NCI-H2029 treated with DMSO at 0.1 percent for 48 hours (cell line): ENCODE measurements at regions not wholly inside any gene's neighbourhood (a gene's known extent, or its start where the extent isn't known, plus 50 kb on each side); places are given as distances from the start of the nearest gene placed in this dataset.
"Not testable (repeated sequence)": the region's sequence is repeated elsewhere in the genome, so short reads cannot be mapped to it uniquely, and the experiment has no call there.

ENCODE experiments used
- DNase-seq: peaks from one replicate; lab custom pipeline; 2025; lab: John Stamatoyannopoulos, UW

- DNase-seq, result peak; percentile 11
Observed at GRCh38 chr10:42367532-42368230, 270.7 kb downstream of the ZNF33B start.

- DNase-seq, result no peak
Observed at GRCh38 chr10:42351745-42352144, 286.6 kb downstream of the ZNF33B start.

- not testable (repeated sequence) for DNase-seq
Observed at GRCh38 chr10:42336593-42337337, 301.6 kb downstream of the ZNF33B start.

GRCh38 chr10:42335653-42336296 is 302.6 kb downstream of the ZNF33B start:
- DNase-seq, result not testable (repeated sequence)

- no peak for DNase-seq
Observed at GRCh38 chr10:42304341-42304740, 334.0 kb downstream of the ZNF33B start.

- DNase-seq, result not testable (repeated sequence)
Observed at GRCh38 chr10:42281896-42282295, 356.5 kb downstream of the ZNF33B start.

- not testable (repeated sequence) for DNase-seq
Observed at GRCh38 chr10:42269788-42270187, 368.6 kb downstream of the ZNF33B start.

GRCh38 chr10:42263259-42263658 is 375.1 kb downstream of the ZNF33B start:
- DNase-seq, result not testable (repeated sequence)

- not testable (repeated sequence) for DNase-seq
Observed at GRCh38 chr10:42243002-42243401, 395.4 kb downstream of the ZNF33B start.

GRCh38 chr10:42242135-42242805 is 396.1 kb downstream of the ZNF33B start:
- no peak for DNase-seq

GRCh38 chr10:42236401-42236800 is 402.0 kb downstream of the ZNF33B start:
- DNase-seq, result not testable (repeated sequence)

- DNase-seq, result not testable (repeated sequence)
Observed at GRCh38 chr10:42235736-42236135, 402.6 kb downstream of the ZNF33B start.

- not testable (repeated sequence) for DNase-seq
Observed at GRCh38 chr10:42235241-42235640, 403.1 kb downstream of the ZNF33B start.

GRCh38 chr10:42234506-42234905 is 403.9 kb downstream of the ZNF33B start:
- DNase-seq, result not testable (repeated sequence)

GRCh38 chr10:42233461-42234206 is 404.7 kb downstream of the ZNF33B start:
- not testable (repeated sequence) for DNase-seq

- DNase-seq, result not testable (repeated sequence)
Observed at GRCh38 chr10:42232955-42233354, 405.4 kb downstream of the ZNF33B start.

GRCh38 chr10:42230812-42231211 is 407.6 kb downstream of the ZNF33B start:
- not testable (repeated sequence) for DNase-seq

GRCh38 chr10:42230115-42230514 is 408.3 kb downstream of the ZNF33B start:
- DNase-seq, result not testable (repeated sequence)

- not testable (repeated sequence) for DNase-seq
Observed at GRCh38 chr10:42227859-42228258, 410.5 kb downstream of the ZNF33B start.

- DNase-seq, result not testable (repeated sequence)
Observed at GRCh38 chr10:42193588-42193987, 444.8 kb downstream of the ZNF33B start.

GRCh38 chr10:42192450-42192849 is 445.9 kb downstream of the ZNF33B start:
- DNase-seq, result not testable (repeated sequence)
